Endothelial cell of umbilical vein (primary cell): ENCODE measurements at regions not wholly inside any gene's neighbourhood (a gene's known extent, or its start where the extent isn't known, plus 50 kb on each side); places are given as distances from the start of the nearest gene placed in this dataset.

Experiments
- BruUV-seq: library from RNA; stranded (reverse); fragments of 400-500 nt; replicated peaks from 2 replicates; lab custom pipeline; 2021; lab: Mats Ljungman, UMichigan
- CTCF ChIA-PET: fragments of 300-600, 350-600 bp; sonication (Branson Sonifier 250); formaldehyde crosslinking; loops from one replicate; lab custom pipeline; 2021; ENCODE audit warnings: antibody characterized with exemption, inconsistent platforms; lab: Charles Lee
- POLR2A ChIA-PET: fragments of 300-600, 350-600 bp; sonication (Branson Sonifier 250); formaldehyde crosslinking; loops from one replicate; lab custom pipeline; 2021; ENCODE audit warnings: antibody characterized with exemption, inconsistent platforms; lab: Charles Lee
- DNase-seq: peaks from one replicate; pipeline ENCODE4 v3.0.0-alpha.2; 2011; ENCODE audit warnings: low read depth, low spot score
- FAIRE-seq: peaks from 2 replicates; lab custom pipeline; 2011; peaks lifted over from hg19 to GRCh38; lab: Jason Lieb, UNC
- H2AFZ ChIP-seq: 2 replicates; pipeline ENCODE4 v1.6.0; 2012; ENCODE audit warnings: low read depth, low read length, control low read depth, inconsistent platforms
- H3K27ac ChIP-seq: 2 replicates; pipeline ENCODE4 v1.5.1; 2011; ENCODE audit warnings: low read depth, mild to moderate bottlenecking, control low read depth, low read length, moderate library complexity; ENCODE audit not compliant: insufficient read depth
- H3K27me3 ChIP-seq, 2 experiments: 2 replicates each; pipeline versions ENCODE4 v1.6.0 to v1.6.1; 2011; ENCODE audit warnings: low read length in 2 of 2, mixed read lengths in 1 of 2; ENCODE audit not compliant: control insufficient read depth in 2 of 2, insufficient read depth in 2 of 2
- H3K36me3 ChIP-seq, 2 experiments: 2 replicates in 1 of 2; 3 replicates in 1 of 2; pipeline ENCODE4 v1.5.1; 2011; ENCODE audit warnings: low read length in 2 of 2, mild to moderate bottlenecking in 1 of 2, moderate library complexity in 1 of 2; ENCODE audit not compliant: control insufficient read depth in 2 of 2, insufficient read depth in 2 of 2; ENCODE audit errors: extremely low read depth in 1 of 2
- H3K4me1 ChIP-seq: 3 replicates; pipeline ENCODE4 v1.5.1; 2011; ENCODE audit warnings: mild to moderate bottlenecking, low read length; ENCODE audit not compliant: control insufficient read depth, insufficient read depth; ENCODE audit errors: extremely low read depth
- H3K4me2 ChIP-seq: 2 replicates; pipeline ENCODE4 v1.6.1; 2011; ENCODE audit warnings: low read length, control low read depth, mixed read lengths; ENCODE audit not compliant: insufficient read depth
- H3K4me3 ChIP-seq, 3 experiments: fragments of 200-600 bp in 1 of 3; sonication (generic), shearing (Covaris generic) in 1 of 3; replicated peaks in 1 of 3; 2 replicates each; pipeline ENCODE4 v1.5.1; 2011 to 2016; ENCODE audit warnings: control low read depth in 3 of 3, low read length in 3 of 3, mild to moderate bottlenecking in 2 of 3, inconsistent platforms in 1 of 3, low read depth in 1 of 3, moderate library complexity in 1 of 3; ENCODE audit not compliant: insufficient read depth in 1 of 3
- H3K79me2 ChIP-seq: 2 replicates; pipeline ENCODE4 v1.6.0; 2012; ENCODE audit warnings: low read length, inconsistent platforms; ENCODE audit not compliant: control insufficient read depth, insufficient read depth
- H3K9ac ChIP-seq: replicated peaks from 2 replicates; pipeline ENCODE3; 2011; ENCODE audit warnings: low read length, control low read depth; ENCODE audit not compliant: insufficient read depth; ENCODE audit errors: extremely low read depth
- H3K9me1 ChIP-seq: replicated peaks from 3 replicates; pipeline ENCODE4 v1.6.0; 2011; ENCODE audit warnings: mild to moderate bottlenecking, low read length; ENCODE audit not compliant: control insufficient read depth, insufficient read depth; ENCODE audit errors: extremely low read depth
- H3K9me3 ChIP-seq: replicated peaks from 2 replicates; pipeline ENCODE4 v1.5.1; 2012; ENCODE audit warnings: low read length, inconsistent platforms; ENCODE audit not compliant: control insufficient read depth, insufficient read depth
- H4K20me1 ChIP-seq: replicated peaks from 2 replicates; pipeline ENCODE3; 2011; ENCODE audit warnings: mild to moderate bottlenecking, low read length; ENCODE audit not compliant: control insufficient read depth, insufficient read depth; ENCODE audit errors: extremely low read depth
- CTCF ChIP-seq, 2 donors: IDR thresholded peaks; 1 replicate in 1 of 2; 2 replicates in 1 of 2; pipeline ENCODE4 v1.5.1; 2011; ENCODE audit warnings: low read length in 2 of 2, mild to moderate bottlenecking in 2 of 2, moderate library complexity in 2 of 2, control low read depth in 1 of 2, inconsistent platforms in 1 of 2, low read depth in 1 of 2; ENCODE audit not compliant: insufficient read depth in 1 of 2; ENCODE audit errors: extremely low read depth in 1 of 2
- EZH2 ChIP-seq: IDR thresholded peaks from 2 replicates; pipeline ENCODE4 v1.6.1; 2012; ENCODE audit warnings: borderline replicate concordance, low read depth, mild to moderate bottlenecking, moderate library complexity, low read length, inconsistent platforms; ENCODE audit not compliant: severe bottlenecking
- FOS ChIP-seq: IDR thresholded peaks from 2 replicates; pipeline ENCODE4 v1.6.1; 2011; ENCODE audit warnings: mild to moderate bottlenecking, low read length, moderate library complexity, borderline replicate concordance; ENCODE audit not compliant: insufficient read depth
- GATA2 ChIP-seq: IDR thresholded peaks from 2 replicates; pipeline ENCODE4 v1.7.0; 2011; ENCODE audit warnings: low read depth, mild to moderate bottlenecking, moderate library complexity, mixed read lengths, low read length; ENCODE audit not compliant: insufficient read length, insufficient read depth
- MYC ChIP-seq: IDR thresholded peaks from one replicate; pipeline ENCODE4 v1.6.1; 2011; ENCODE audit warnings: mild to moderate bottlenecking, low read depth, low read length
- POLR2A ChIP-seq: IDR thresholded peaks from 2 replicates; pipeline ENCODE4 v1.6.1; 2012; ENCODE audit warnings: low read depth, mild to moderate bottlenecking, control low read depth, low read length
- POLR2AphosphoS5 ChIP-seq: IDR thresholded peaks from 2 replicates; pipeline ENCODE4 v1.6.1; 2012; ENCODE audit warnings: low read depth, mild to moderate bottlenecking, control low read depth, low read length, moderate library complexity; ENCODE audit not compliant: insufficient read depth
- dilution Hi-C: fragments of 300-500 bp; cut with MboI; formaldehyde crosslinking; loops from one replicate; pipeline ENCODE4 v1.15.0; 2019; ENCODE audit warnings: low sequenced_read_pairs; ENCODE audit not compliant: extremely low pct_ligation_motif_present
- intact Hi-C: fragments of 100-400 bp; cut with micrococcal nuclease; formaldehyde crosslinking; loops from one replicate; pipeline ENCODE4 v1.10.0; 2022

DNA sequence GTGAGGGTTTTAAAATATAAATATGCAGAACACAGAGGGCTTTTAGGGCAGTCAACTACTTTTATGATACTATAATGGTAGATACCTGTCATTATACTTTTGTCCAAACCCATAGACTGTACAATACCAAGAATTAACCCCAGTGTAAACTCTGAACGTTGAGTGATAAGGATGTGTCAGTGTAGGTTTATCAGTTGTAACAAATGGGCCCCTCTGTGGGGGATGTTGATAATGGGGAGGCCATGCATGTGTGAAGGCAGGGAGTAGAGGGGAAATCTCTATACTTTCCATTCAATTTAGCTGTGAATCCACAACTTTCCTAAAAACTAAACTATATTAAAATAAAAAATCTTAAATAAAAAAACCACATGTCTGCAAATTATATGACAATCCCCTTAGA is 193.5 kb upstream of the CAMK1G start:
- no peak for DNase-seq
- Histone ChIP-seq H3K4me1 (no peaks in the 10 kb centered on the region), H3K27ac (no peak overlapping the region), H4K20me1 (no peaks in the 10 kb centered on the region), H3K4me3 (no peak overlapping the region), H3K36me3 (no peaks in the 10 kb centered on the region), H3K79me2 (no peaks in the 10 kb centered on the region), H3K27me3 (no peaks in the 10 kb centered on the region), H3K9me1 (no peaks in the 10 kb centered on the region), H3K9ac (no peak overlapping the region), H3K4me2 (no peak overlapping the region), H2AFZ (no peak overlapping the region), H3K9me3 (no peaks in the 10 kb centered on the region)
- FAIRE-seq: no peak
- intact Hi-C loops: no loop called here
- no peak for TF ChIP-seq FOS
- TF ChIP-seq POLR2A: no peak
- TF ChIP-seq CTCF (IDR thresholded peaks at IDR 0.05; ENCODE audit: extremely low read depth in 1 of 2, insufficient read depth in 1 of 2, low read depth in 1 of 2, low read length in 2 of 2): no peak
- TF ChIP-seq EZH2: no peak
- dilution Hi-C loops: no loop called here
- ChIA-PET CTCF (no interaction called here), POLR2A (no interaction called here)
- BruUV-seq: no TSS peak

DNA sequence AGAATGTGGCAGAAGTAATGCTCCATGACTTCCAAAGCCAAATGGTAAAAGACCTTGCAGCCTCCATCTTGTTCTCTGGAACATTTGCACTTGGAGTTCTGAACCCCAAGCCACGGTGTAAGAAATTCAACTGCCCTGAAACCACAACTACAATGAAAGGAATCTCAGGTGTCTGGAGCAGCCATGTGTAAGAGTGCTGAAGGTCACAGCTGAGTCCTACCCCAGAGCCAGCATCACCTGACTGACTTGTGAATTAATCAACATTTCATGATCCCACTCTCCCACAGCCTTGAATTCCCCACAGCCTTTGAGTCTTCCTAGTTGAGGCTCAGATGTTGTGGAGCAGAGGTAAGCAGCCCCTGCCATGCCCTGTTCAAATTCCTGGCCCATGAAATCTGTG is 192.8 kb upstream of the CAMK1G start:
- no peaks in the 10 kb centered on the region for H3K9me3 ChIP-seq
- no peak overlapping the region for H3K9ac ChIP-seq
- H3K27ac ChIP-seq: no peak overlapping the region
- H2AFZ ChIP-seq: no peak overlapping the region
- FAIRE-seq (no peak), DNase-seq (no peak)
- no peaks in the 10 kb centered on the region for H3K79me2 ChIP-seq
- dilution Hi-C loops (no loop called here), intact Hi-C loops (no loop called here)
- no peaks in the 10 kb centered on the region for H4K20me1 ChIP-seq
- TF ChIP-seq POLR2AphosphoS5 (no peak), EZH2 (no peak), GATA2 (no peak), MYC (no peak)
- no peak overlapping the region for H3K4me3 ChIP-seq
- BruUV-seq: no TSS peak
- H3K9me1 ChIP-seq: no peaks in the 10 kb centered on the region
- ChIA-PET POLR2A (no interaction called here), CTCF (no interaction called here)
- H3K4me2 ChIP-seq: no peak overlapping the region
- no peaks in the 10 kb centered on the region for H3K36me3 ChIP-seq
- no peaks in the 10 kb centered on the region for H3K4me1 ChIP-seq
- H3K27me3 ChIP-seq: no peaks in the 10 kb centered on the region
